SU-DHL-6 (cell line): ENCODE measurements at regions not wholly inside any gene's neighbourhood (a gene's known extent, or its start where the extent isn't known, plus 50 kb on each side); places are given as distances from the start of the nearest gene placed in this dataset.

ENCODE experiments used
- H2AFZ ChIP-seq: fragments of 200-600 bp; sonication (generic); 2 replicates; pipeline ENCODE4 v1.6.1; 2014; ENCODE audit warnings: low read depth, mild to moderate bottlenecking, moderate library complexity, mixed read lengths, antibody characterized with exemption, low read length; ENCODE audit not compliant: severe bottlenecking
- H3F3A ChIP-seq: fragments of 200-600 bp; shearing (Covaris generic); 2 replicates; pipeline ENCODE4 v1.6.0; 2016; ENCODE audit warnings: antibody characterized with exemption, mild to moderate bottlenecking; ENCODE audit not compliant: insufficient read depth
- H3K27ac ChIP-seq: fragments of 200-600 bp; sonication (generic); 2 replicates; pipeline ENCODE4 v1.5.1; 2016; ENCODE audit warnings: low read depth, mild to moderate bottlenecking, low read length, moderate library complexity, mixed read lengths
- H3K27me3 ChIP-seq: fragments of 200-600 bp; sonication (generic), shearing (Covaris generic); 2 replicates; pipeline ENCODE4 v1.6.0; 2014; ENCODE audit warnings: mild to moderate bottlenecking, low read length
- H3K36me3 ChIP-seq: fragments of 200-600 bp; sonication (generic); 2 replicates; pipeline ENCODE4 v1.6.1; 2014; ENCODE audit warnings: mild to moderate bottlenecking, low read length, mixed read lengths
- H3K4me2 ChIP-seq: fragments of 300-600, 200-600 bp; shearing (Covaris generic), sonication (generic); 2 replicates; pipeline ENCODE4 v1.6.0; 2014; ENCODE audit warnings: low read length, low read depth, mild to moderate bottlenecking; ENCODE audit not compliant: poor library complexity, severe bottlenecking
- H3K4me3 ChIP-seq: fragments of 200-600 bp; sonication (generic); 2 replicates; pipeline ENCODE4 v1.5.1; 2014; ENCODE audit warnings: antibody characterized with exemption, low read length, mild to moderate bottlenecking, mixed read lengths; ENCODE audit not compliant: insufficient read depth, poor library complexity, severe bottlenecking
- H3K79me2 ChIP-seq: fragments of 200-600 bp; sonication (generic); 2 replicates; pipeline ENCODE4 v1.6.1; 2014; ENCODE audit warnings: mild to moderate bottlenecking, low read length, moderate library complexity; ENCODE audit not compliant: insufficient read depth
- H3K9ac ChIP-seq: fragments of 200-600 bp; sonication (generic); 2 replicates; pipeline ENCODE4 v1.7.0; 2014; ENCODE audit warnings: mild to moderate bottlenecking, low read length
- H3K9me2 ChIP-seq: fragments of 200-600 bp; sonication (generic); replicated peaks from 2 replicates; pipeline ENCODE4 v1.6.1; 2014; ENCODE audit warnings: low read length; ENCODE audit not compliant: insufficient read depth
- H3K9me3 ChIP-seq: fragments of 200-600 bp; sonication (generic); 2 replicates; pipeline ENCODE4 v1.6.1; 2014; ENCODE audit warnings: low read length, mixed read lengths; ENCODE audit not compliant: insufficient read depth
- H4K20me1 ChIP-seq: fragments of 200-600 bp; sonication (generic); 2 replicates; pipeline ENCODE4 v1.6.1; 2014; ENCODE audit warnings: low read depth, mild to moderate bottlenecking, antibody characterized with exemption, low read length, moderate library complexity, mixed read lengths
- EZH2phosphoT487 ChIP-seq: fragments of 200-600 bp; sonication (generic), shearing (Covaris generic); conservative IDR thresholded peaks from 2 replicates; pipeline ENCODE4 v1.6.1; 2018; ENCODE audit warnings: mild to moderate bottlenecking, antibody characterized with exemption, low read length, moderate library complexity, mixed read lengths
- TF ChIP-seq, protein P1 (sequence below): fragments of 200-600 bp; sonication (generic); IDR thresholded peaks from one replicate; pipeline ENCODE4 v1.5.1; 2017; ENCODE audit warnings: antibody characterized with exemption, mild to moderate bottlenecking, low read length, moderate library complexity; ENCODE audit not compliant: insufficient read depth, poor library complexity, severe bottlenecking

DNA sequence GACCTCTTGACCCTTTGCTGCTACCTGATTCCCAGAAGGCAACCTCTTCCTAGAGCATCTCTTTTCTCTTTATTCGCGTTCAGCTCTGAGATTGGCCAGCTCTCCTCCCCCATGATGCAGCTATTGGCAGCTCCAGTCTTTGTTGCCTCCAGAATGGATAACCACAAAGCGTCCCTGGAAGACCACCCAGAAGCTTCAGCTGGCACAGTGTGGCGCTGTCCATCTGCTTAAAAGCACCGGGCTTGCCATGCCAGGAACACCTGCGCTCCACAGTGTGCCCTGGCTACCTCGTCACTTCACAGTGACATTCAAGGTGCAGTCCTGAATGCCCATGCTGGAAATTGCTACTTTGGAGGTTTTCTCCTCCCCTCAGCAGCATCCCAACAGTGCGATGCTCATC is 353.9 kb downstream of the LMO4 start:
- Histone ChIP-seq H3K9me2 (no peaks in the 10 kb centered on the region), H3K36me3 (no peaks in the 10 kb centered on the region), H3K27ac (no peak overlapping the region), H3K79me2 (no peaks in the 10 kb centered on the region), H3K9ac (no peak overlapping the region), H3K27me3 (no peaks in the 10 kb centered on the region), H4K20me1 (no peaks in the 10 kb centered on the region), H3K4me3 (no peak overlapping the region), H3F3A (no peaks in the 10 kb centered on the region), H3K4me2 (no peak overlapping the region), H3K9me3 (no peaks in the 10 kb centered on the region), H2AFZ (no peak overlapping the region)
- TF ChIP-seq EZH2phosphoT487 = no peak
- TF ChIP-seq, protein P1, sequence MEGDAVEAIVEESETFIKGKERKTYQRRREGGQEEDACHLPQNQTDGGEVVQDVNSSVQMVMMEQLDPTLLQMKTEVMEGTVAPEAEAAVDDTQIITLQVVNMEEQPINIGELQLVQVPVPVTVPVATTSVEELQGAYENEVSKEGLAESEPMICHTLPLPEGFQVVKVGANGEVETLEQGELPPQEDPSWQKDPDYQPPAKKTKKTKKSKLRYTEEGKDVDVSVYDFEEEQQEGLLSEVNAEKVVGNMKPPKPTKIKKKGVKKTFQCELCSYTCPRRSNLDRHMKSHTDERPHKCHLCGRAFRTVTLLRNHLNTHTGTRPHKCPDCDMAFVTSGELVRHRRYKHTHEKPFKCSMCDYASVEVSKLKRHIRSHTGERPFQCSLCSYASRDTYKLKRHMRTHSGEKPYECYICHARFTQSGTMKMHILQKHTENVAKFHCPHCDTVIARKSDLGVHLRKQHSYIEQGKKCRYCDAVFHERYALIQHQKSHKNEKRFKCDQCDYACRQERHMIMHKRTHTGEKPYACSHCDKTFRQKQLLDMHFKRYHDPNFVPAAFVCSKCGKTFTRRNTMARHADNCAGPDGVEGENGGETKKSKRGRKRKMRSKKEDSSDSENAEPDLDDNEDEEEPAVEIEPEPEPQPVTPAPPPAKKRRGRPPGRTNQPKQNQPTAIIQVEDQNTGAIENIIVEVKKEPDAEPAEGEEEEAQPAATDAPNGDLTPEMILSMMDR = no peak

DNA sequence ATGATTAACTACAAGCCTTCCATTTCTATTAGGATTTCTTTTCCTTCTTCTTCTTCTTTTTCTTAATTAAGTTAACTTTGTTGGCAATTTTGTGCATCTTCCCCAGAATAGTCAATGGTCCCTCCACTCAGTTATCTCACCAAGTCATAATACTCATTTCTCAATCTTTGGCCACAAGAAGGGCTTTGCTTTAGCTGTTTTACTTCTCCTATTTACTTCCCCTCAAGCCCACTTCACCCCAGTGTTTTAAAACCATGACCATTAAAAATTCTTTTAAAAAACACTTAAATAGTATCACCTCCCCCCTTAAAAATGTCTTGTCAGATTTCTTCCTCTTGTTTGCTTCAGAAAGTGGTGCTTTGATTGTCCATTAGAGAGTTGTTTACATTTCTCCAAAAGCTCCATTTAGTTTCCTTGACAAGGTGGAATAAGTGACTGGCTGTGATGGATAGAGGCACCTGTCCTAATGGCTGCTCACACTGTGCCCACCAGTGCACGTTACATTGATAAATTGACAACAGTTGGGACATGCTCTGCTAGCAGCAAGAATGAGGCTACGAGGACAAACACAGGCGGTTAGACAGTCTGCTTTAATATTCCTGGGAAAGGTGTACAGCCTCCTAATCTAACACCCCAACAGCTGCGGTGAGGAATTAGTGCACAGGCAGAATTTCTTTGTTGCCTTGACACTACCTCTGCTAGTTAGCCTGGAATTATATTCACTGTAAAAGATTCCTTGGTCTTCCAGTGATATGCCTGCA is 354.7 kb downstream of the LMO4 start:
- H3K9me2 ChIP-seq = no peaks in the 10 kb centered on the region
- no peaks in the 10 kb centered on the region for H3K79me2 ChIP-seq
- no peak overlapping the region for H3K9ac ChIP-seq
- no peaks in the 10 kb centered on the region for H3K36me3 ChIP-seq
- no peaks in the 10 kb centered on the region for H4K20me1 ChIP-seq
- H2AFZ ChIP-seq = peak overlapping the region; percentile 12
- H3K27ac ChIP-seq = no peak overlapping the region
- no peaks in the 10 kb centered on the region for H3K27me3 ChIP-seq
- no peak overlapping the region for H3K4me2 ChIP-seq
- no peak for TF ChIP-seq EZH2phosphoT487
- TF ChIP-seq, protein P1 = no peak
- no peak overlapping the region for H3K4me3 ChIP-seq
- no peaks in the 10 kb centered on the region for H3F3A ChIP-seq
- no peaks in the 10 kb centered on the region for H3K9me3 ChIP-seq

DNA sequence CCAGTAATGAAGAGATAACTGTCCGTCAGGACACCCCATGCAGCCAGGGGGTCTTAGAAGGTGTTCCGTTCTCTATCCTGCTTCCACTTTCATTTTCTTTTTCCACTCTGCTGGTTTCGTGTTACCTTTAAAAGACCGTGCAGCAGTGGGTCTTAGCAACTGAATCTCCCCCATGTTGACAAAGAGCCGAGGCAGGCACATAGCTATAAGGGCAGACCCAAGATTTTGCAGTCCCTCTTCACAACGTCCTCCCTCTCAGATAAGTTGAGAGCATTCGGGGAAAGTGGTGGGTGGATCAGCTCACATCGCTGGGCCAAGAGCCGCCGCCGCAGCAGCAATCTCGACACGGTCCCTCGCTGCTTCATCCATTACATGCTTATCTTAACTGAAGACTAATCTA is 355.5 kb downstream of the LMO4 start:
- Histone ChIP-seq H3K9me2 (no peaks in the 10 kb centered on the region), H3K27me3 (no peaks in the 10 kb centered on the region), H3K27ac (no peak overlapping the region), H3K9ac (no peak overlapping the region), H3K79me2 (no peaks in the 10 kb centered on the region), H3K36me3 (no peaks in the 10 kb centered on the region), H2AFZ (no peak overlapping the region), H3K4me2 (no peak overlapping the region), H3K9me3 (no peaks in the 10 kb centered on the region), H4K20me1 (no peaks in the 10 kb centered on the region), H3K4me3 (no peak overlapping the region), H3F3A (no peaks in the 10 kb centered on the region)
- no peak for TF ChIP-seq EZH2phosphoT487

DNA sequence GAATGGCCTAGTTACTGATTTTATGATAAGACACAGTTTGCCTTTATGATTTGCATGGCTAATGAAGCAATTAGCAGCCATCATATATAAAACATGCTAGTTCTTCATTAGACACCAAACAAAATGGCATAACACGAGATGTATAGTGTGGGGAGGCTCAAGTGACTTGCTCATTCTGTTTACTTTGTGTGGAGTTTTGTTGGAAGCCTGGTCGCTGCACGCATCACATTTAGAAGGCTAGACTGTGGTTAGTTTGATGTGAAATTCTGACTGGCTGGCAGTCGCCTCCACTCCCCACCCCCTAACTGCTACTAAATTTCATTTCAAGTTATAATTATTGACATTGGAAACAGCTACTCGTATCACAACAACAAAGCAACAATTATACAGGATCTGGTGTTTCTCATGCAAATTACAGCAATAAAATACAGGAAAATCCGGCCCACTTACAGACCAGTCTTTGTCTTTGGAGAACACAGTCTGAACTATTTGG is 356.1 kb downstream of the LMO4 start:
- Histone ChIP-seq H2AFZ (no peak overlapping the region), H3F3A (no peaks in the 10 kb centered on the region), H3K27ac (no peak overlapping the region), H3K9ac (no peak overlapping the region), H3K4me2 (no peak overlapping the region), H3K36me3 (no peaks in the 10 kb centered on the region), H3K4me3 (no peak overlapping the region), H3K9me2 (no peaks in the 10 kb centered on the region), H4K20me1 (no peaks in the 10 kb centered on the region), H3K79me2 (no peaks in the 10 kb centered on the region), H3K27me3 (no peaks in the 10 kb centered on the region), H3K9me3 (no peaks in the 10 kb centered on the region)
- TF ChIP-seq, protein P1 = no peak
- TF ChIP-seq EZH2phosphoT487 = no peak
